Progenitor cell of endocrine pancreas (in vitro differentiated cells): ENCODE measurements at regions not wholly inside any gene's neighbourhood (a gene's known extent, or its start where the extent isn't known, plus 50 kb on each side); places are given as distances from the start of the nearest gene placed in this dataset.

Experiments used
- DNase-seq: peaks from one replicate; pipeline ENCODE4 v3.0.0; 2021; ENCODE audit warnings: low spot score; ENCODE audit not compliant: unreplicated experiment
- H3K27ac Mint-ChIP-seq: 2 replicates; pipeline ENCODE4 v1.8.0; 2021; ENCODE audit warnings: mild to moderate bottlenecking, moderate library complexity, mixed read lengths
- H3K27me3 Mint-ChIP-seq: 2 replicates; pipeline ENCODE4 v1.8.0; 2021; ENCODE audit warnings: mixed read lengths
- H3K36me3 Mint-ChIP-seq: 2 replicates; pipeline ENCODE4 v1.8.0; 2022; ENCODE audit warnings: mixed read lengths; ENCODE audit not compliant: insufficient read depth
- H3K4me1 Mint-ChIP-seq: 2 replicates; pipeline ENCODE4 v1.8.0; 2021; ENCODE audit warnings: low read depth, mixed read lengths
- H3K4me3 Mint-ChIP-seq: 2 replicates; pipeline ENCODE4 v1.8.0; 2021; ENCODE audit warnings: low read depth, mild to moderate bottlenecking, moderate library complexity, mixed read lengths
- H3K9me3 Mint-ChIP-seq: 2 replicates; pipeline ENCODE4 v1.8.0; 2021; ENCODE audit warnings: low read depth, mixed read lengths
- CTCF ChIP-seq: fragments of 200-600 bp; sonication (generic); IDR thresholded peaks from one replicate; pipeline ENCODE4 v1.5.0; 2021; ENCODE audit warnings: antibody characterized with exemption, mild to moderate bottlenecking; ENCODE audit not compliant: unreplicated experiment

- H3K4me1 Mint-ChIP-seq, result no peaks in the 10 kb centered on the region
- no peaks in the 10 kb centered on the region for H3K27me3 Mint-ChIP-seq
- H3K4me3 Mint-ChIP-seq, result no peak overlapping the region
- peaks cover 32% of the 10 kb centered on the region for H3K9me3 Mint-ChIP-seq
- no peaks in the 10 kb centered on the region for H3K36me3 Mint-ChIP-seq
- no peak overlapping the region for H3K27ac Mint-ChIP-seq
- DNase-seq, result no peak
- no peak for TF ChIP-seq CTCF
Observed at GRCh38 chrX:150038315-150038714, 100.0 kb upstream of the EOLA2 start.

DNA sequence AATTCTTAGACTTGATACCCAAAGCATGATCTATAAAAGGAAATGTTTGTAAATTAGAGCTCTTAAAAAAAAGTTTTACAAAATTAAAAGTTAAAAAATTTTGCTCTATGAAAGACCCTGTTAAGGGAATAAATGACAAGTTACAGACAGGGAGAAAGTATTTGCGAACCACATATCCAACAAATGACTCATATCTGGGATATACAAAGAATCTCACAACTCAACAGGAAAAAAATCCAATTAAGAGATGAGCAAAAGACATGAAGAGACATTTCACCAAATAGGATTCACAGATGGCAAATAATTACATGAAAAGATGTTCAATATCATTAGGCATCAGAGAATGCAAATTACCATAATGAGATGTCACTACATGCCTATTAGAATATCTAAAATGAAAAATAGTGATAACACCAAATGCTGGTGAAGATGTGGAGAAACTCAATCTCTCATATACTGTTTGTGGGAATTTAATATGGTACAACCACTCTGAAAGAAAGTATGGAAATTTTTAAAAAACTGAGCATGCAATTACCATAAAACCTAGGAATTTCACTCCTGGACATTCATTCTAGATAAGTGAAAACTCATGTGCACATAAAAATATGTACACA is 100.8 kb upstream of the EOLA2 start:
- H3K9me3 Mint-ChIP-seq, result peaks cover 34% of the 10 kb centered on the region
- no peak overlapping the region for H3K27ac Mint-ChIP-seq
- no peaks in the 10 kb centered on the region for H3K4me1 Mint-ChIP-seq
- no peaks in the 10 kb centered on the region for H3K36me3 Mint-ChIP-seq
- H3K27me3 Mint-ChIP-seq, result no peaks in the 10 kb centered on the region
- H3K4me3 Mint-ChIP-seq, result no peak overlapping the region
- DNase-seq, result no peak
- TF ChIP-seq CTCF, result no peak

- Mint-ChIP-seq H3K9me3 (peaks cover 43% of the 10 kb centered on the region), H3K27ac (no peak overlapping the region), H3K4me1 (no peaks in the 10 kb centered on the region), H3K36me3 (no peaks in the 10 kb centered on the region), H3K4me3 (no peak overlapping the region), H3K27me3 (no peaks in the 10 kb centered on the region)
- DNase-seq, result no peak
- no peak for TF ChIP-seq CTCF
Observed at GRCh38 chrX:150041208-150041607, 102.9 kb upstream of the EOLA2 start.

DNA sequence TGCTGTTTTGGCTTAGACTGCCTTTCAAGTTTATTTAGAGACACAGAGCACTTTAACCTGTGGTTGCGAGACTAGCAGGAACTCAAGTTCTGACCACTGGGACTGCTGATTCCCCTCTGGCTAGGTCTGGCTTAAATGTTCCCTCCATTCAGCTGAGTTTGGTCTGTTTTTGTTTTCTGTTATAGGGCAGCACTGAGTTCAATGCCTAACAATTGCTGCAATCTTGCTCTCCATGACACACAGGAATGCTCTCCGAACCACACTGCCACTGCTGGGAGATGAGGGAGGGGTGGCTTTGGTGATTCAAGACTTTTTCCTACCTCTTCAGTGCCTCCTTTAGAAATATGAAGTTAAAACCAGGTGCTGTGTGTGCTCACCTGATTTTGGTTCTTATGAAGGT is 106.3 kb upstream of the EOLA2 start:
- Mint-ChIP-seq H3K4me1 (no peaks in the 10 kb centered on the region), H3K4me3 (no peak overlapping the region), H3K27me3 (no peaks in the 10 kb centered on the region), H3K27ac (no peak overlapping the region), H3K36me3 (no peaks in the 10 kb centered on the region), H3K9me3 (peaks cover 43% of the 10 kb centered on the region)
- TF ChIP-seq CTCF, result no peak
- DNase-seq, result no peak

DNA sequence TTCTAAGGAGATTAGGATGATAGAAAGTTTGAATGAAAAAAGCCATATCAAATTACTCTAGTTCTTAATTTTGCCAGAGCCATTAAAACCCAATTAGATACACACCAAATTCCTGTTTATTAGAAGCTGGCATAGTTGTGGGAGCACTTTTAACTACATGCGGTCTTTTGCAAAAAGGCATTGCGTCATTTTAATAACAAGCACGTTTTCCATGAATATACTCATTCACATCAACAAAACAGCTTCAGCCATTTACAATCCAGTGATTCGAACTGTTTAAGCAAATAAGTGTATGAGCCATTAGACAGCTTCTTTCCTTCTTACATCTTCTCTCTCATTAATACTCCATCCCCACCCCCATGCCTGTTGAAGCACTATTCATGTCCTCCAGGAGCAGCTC is 109.5 kb upstream of the EOLA2 start:
- H3K4me3 Mint-ChIP-seq, result no peak overlapping the region
- no peak for TF ChIP-seq CTCF
- H3K9me3 Mint-ChIP-seq, result peaks cover 37% of the 10 kb centered on the region
- no peaks in the 10 kb centered on the region for H3K36me3 Mint-ChIP-seq
- no peaks in the 10 kb centered on the region for H3K27me3 Mint-ChIP-seq
- no peak for DNase-seq
- H3K4me1 Mint-ChIP-seq, result no peaks in the 10 kb centered on the region
- no peak overlapping the region for H3K27ac Mint-ChIP-seq
